HEK293T (cell line): ENCODE measurements at regions not wholly inside any gene's neighbourhood (a gene's known extent, or its start where the extent isn't known, plus 50 kb on each side); places are given as distances from the start of the nearest gene placed in this dataset.

Experiments used
- CTCF ChIA-PET: fragments of 350-600 bp; formaldehyde crosslinking; extraction: SDS; loops from one replicate; lab custom pipeline; 2021; ENCODE audit warnings: antibody characterized with exemption, inconsistent platforms; lab: Yijun Ruan, JAX
- POLR2A ChIA-PET: fragments of 350-600 bp; formaldehyde crosslinking; extraction: SDS; loops from one replicate; lab custom pipeline; 2020; ENCODE audit warnings: antibody characterized with exemption, inconsistent platforms; lab: Yijun Ruan, JAX
- DNase-seq: peaks from one replicate; pipeline ENCODE4 v3.0.0; 2012; ENCODE audit warnings: mixed read lengths; ENCODE audit errors: extremely low spot score
- ARNT ChIP-seq: fragments of 450-650 bp; IDR thresholded peaks from 2 replicates; pipeline ENCODE4 v1.6.1; 2017; ENCODE audit warnings: mild to moderate bottlenecking
- BHLHE40 ChIP-seq: fragments of 450-650 bp; IDR thresholded peaks from 2 replicates; pipeline ENCODE4 v1.6.1; 2016; ENCODE audit warnings: mild to moderate bottlenecking, moderate library complexity, borderline replicate concordance
- CTBP1 ChIP-seq: fragments of 450-650 bp; IDR thresholded peaks from 2 replicates; pipeline ENCODE4 v1.6.1; 2016; ENCODE audit warnings: borderline replicate concordance
- ELF4 ChIP-seq: fragments of 450-650 bp; IDR thresholded peaks from 2 replicates; pipeline ENCODE4 v1.6.1; 2017; ENCODE audit warnings: antibody characterized with exemption
- FOXA1 ChIP-seq: fragments of 450-650 bp; IDR thresholded peaks from 2 replicates; pipeline ENCODE4 v1.6.1; 2016; ENCODE audit warnings: mild to moderate bottlenecking
- FOXK2 ChIP-seq: fragments of 450-650 bp; IDR thresholded peaks from 2 replicates; pipeline ENCODE4 v1.6.1; 2016; ENCODE audit warnings: mild to moderate bottlenecking
- FOXM1 ChIP-seq: fragments of 450-650 bp; IDR thresholded peaks from 2 replicates; pipeline ENCODE4 v1.6.1; 2017; ENCODE audit warnings: mild to moderate bottlenecking, borderline replicate concordance
- HDGF ChIP-seq: fragments of 450-650 bp; IDR thresholded peaks from 2 replicates; pipeline ENCODE4 v1.6.1; 2017; ENCODE audit warnings: antibody characterized with exemption, borderline replicate concordance
- L3MBTL2 ChIP-seq: fragments of 450-650 bp; conservative IDR thresholded peaks from 2 replicates; pipeline ENCODE4 v1.6.1; 2016; ENCODE audit warnings: mild to moderate bottlenecking
- LEF1 ChIP-seq: fragments of 450-650 bp; IDR thresholded peaks from 2 replicates; pipeline ENCODE4 v1.6.1; 2017; ENCODE audit warnings: mild to moderate bottlenecking, borderline replicate concordance
- NFRKB ChIP-seq: fragments of 450-650 bp; IDR thresholded peaks from 2 replicates; pipeline ENCODE4 v1.6.1; 2016; ENCODE audit warnings: mild to moderate bottlenecking, moderate library complexity
- SP1 ChIP-seq: fragments of 450-650 bp; IDR thresholded peaks from 2 replicates; pipeline ENCODE4 v1.6.1; 2017
- SUZ12 ChIP-seq: fragments of 450-650 bp; IDR thresholded peaks from 2 replicates; pipeline ENCODE4 v1.6.1; 2016; ENCODE audit warnings: mild to moderate bottlenecking
- TARDBP ChIP-seq: fragments of 450-650 bp; IDR thresholded peaks from 2 replicates; pipeline ENCODE4 v1.6.1; 2016
- ZNF384 ChIP-seq: fragments of 450-650 bp; IDR thresholded peaks from 2 replicates; pipeline ENCODE4 v1.6.1; 2016
- TF ChIP-seq, protein P1 (sequence below): fragments of 450-650 bp; IDR thresholded peaks from 2 replicates; pipeline ENCODE4 v1.6.1; 2016

DNA sequence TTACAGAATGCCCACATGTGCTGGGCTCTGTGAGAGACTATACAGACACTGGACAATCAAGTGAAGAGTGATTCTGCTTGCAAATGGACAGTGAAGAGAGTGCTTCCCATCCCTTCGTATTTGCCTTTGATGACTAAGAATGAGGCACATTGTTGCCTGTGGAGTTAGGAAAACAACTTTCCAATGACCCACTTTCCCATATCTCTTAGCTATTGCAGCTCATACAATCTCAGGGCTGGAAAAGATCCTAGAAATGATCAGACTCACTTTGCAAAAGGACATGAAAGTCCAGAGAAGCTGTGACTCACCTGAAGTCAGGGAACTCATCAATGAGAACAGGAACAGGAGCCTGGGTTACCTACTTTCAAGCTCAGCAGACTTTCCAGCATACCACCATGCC lies 440.5 kb upstream of the TCF4 start:
- TF ChIP-seq ELF4 (no peak), CTBP1 (no peak), L3MBTL2 (no peak), FOXM1 (no peak), SP1 (no peak), FOXK2 (no peak)
- no peak for DNase-seq
- ChIA-PET POLR2A (no interaction called here), CTCF (no interaction called here)

DNA sequence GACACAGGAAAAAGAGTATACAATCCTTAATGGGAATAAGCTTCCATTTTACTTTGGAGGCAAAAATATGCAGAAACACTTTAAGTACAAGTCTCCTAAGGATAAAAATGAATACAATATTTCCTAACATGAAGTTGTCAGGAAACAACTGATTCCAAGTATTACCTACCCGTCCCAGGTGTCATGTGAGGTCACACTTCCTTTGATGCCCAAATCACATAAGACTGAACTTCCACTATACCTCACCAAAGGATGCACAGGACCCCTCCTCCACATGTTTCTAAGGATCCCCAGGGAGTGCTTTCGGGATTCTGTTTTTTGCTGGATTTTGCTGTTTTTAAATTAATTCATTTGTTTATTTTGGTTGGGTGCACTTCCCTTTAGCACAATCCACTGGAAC lies 438.5 kb upstream of the TCF4 start:
- ChIA-PET POLR2A (no interaction called here), CTCF (no interaction called here)
- TF ChIP-seq FOXA1: no peak
- TF ChIP-seq ARNT: no peak
- no peak for TF ChIP-seq FOXK2
- TF ChIP-seq SP1: no peak
- TF ChIP-seq, protein P1, sequence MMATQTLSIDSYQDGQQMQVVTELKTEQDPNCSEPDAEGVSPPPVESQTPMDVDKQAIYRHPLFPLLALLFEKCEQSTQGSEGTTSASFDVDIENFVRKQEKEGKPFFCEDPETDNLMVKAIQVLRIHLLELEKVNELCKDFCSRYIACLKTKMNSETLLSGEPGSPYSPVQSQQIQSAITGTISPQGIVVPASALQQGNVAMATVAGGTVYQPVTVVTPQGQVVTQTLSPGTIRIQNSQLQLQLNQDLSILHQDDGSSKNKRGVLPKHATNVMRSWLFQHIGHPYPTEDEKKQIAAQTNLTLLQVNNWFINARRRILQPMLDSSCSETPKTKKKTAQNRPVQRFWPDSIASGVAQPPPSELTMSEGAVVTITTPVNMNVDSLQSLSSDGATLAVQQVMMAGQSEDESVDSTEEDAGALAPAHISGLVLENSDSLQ: no peak
- no peak for TF ChIP-seq CTBP1
- TF ChIP-seq HDGF: no peak
- no peak for TF ChIP-seq TARDBP
- TF ChIP-seq BHLHE40: no peak
- TF ChIP-seq ZNF384: no peak
- TF ChIP-seq ELF4: no peak
- TF ChIP-seq FOXM1: no peak
- TF ChIP-seq NFRKB: no peak
- no peak for TF ChIP-seq LEF1
- no peak for TF ChIP-seq SUZ12
- no peak for TF ChIP-seq L3MBTL2
- no peak for DNase-seq

DNA sequence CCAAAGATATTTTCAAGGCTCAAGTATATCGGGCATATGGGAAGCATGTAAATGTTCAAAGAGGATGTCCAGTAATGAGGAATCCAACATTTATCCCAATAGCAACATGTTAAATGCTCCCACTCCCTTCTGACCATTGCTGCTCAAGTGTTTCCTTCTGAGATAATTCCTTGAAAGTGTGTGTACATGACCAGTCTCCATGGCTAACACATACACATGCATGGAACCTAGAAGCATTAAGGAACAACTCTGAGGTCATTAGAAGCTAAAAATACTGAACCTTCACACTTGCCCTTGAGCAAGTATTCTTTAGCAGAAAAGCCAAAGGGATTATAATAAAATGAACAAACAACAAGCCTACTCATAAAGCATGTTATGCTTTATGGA lies 433.8 kb upstream of the TCF4 start:
- CTCF ChIA-PET: no interaction called here
- TF ChIP-seq SUZ12: no peak
- TF ChIP-seq, protein P1: no peak
- no peak for TF ChIP-seq FOXM1
- TF ChIP-seq TARDBP: no peak
- no peak for TF ChIP-seq L3MBTL2
- TF ChIP-seq ZNF384: no peak
- TF ChIP-seq LEF1: no peak
- TF ChIP-seq CTBP1: no peak
- no peak for TF ChIP-seq SP1
- no peak for TF ChIP-seq BHLHE40
- TF ChIP-seq ELF4: no peak
- no peak for TF ChIP-seq FOXA1
- TF ChIP-seq HDGF: no peak
- TF ChIP-seq ARNT: no peak
- no peak for TF ChIP-seq NFRKB
- no peak for TF ChIP-seq FOXK2
- POLR2A ChIA-PET: no interaction called here
- no peak for DNase-seq

DNA sequence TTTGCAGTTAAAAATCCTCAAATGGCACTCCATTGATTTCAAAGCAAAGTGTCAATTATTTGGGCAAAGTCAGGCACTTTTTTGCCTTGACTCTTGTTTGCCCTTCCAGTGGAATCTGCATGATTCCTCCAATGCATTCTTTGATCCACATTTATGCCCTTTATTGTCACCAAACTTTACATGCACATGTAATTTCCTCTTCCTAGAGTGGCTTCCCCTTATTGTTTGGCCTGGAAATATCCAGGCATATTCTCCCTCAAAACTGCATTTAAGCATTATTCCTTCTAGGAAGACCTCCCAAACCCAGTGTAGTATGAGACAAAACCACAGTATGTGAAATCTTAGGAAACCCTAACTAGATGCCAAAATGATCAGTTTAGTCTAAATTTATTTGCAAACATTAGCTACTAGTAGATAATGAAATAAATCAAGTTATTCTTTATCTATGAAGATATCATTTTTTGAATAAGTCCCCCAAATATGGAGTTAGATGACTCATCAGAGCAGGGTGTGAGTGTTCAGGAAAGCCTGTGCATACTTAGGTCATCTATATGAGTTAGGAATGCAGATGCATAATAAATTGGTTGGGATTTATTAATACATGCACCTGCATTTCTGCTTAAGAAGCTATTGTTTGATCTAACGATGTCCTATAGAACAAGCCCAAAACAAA lies 433.3 kb upstream of the TCF4 start:
- ChIA-PET CTCF (no interaction called here), POLR2A (no interaction called here)
- no peak for TF ChIP-seq SUZ12
- no peak for TF ChIP-seq CTBP1
- TF ChIP-seq ARNT: no peak
- TF ChIP-seq HDGF: no peak
- no peak for TF ChIP-seq NFRKB
- no peak for TF ChIP-seq ZNF384
- TF ChIP-seq ELF4: no peak
- no peak for TF ChIP-seq LEF1
- TF ChIP-seq FOXA1: no peak
- no peak for TF ChIP-seq FOXM1
- DNase-seq: no peak

DNA sequence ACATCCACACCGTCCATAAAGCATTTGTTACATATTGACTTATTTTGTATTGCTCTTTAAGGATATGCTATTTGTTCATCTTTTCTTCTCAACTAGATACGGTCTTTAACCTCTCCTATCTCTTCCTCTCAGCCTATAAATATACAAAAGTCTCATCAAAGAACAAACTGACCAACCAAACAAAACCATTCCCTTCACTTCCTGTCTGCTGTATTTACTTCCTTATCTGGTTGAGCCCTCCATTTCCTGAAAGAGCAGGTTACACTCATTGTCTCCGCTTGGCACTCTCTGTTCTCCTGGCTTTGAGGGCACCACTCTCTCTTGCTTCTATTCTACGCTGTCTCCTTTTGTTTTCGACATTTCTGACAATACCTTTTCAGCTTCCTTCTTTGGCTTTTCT lies 431.9 kb upstream of the TCF4 start:
- DNase-seq: no peak
- CTCF ChIA-PET: no interaction called here
- POLR2A ChIA-PET: no interaction called here
- TF ChIP-seq LEF1 (no peak), SUZ12 (no peak), L3MBTL2 (no peak), ARNT (no peak), CTBP1 (no peak), FOXA1 (no peak), HDGF (no peak), TARDBP (no peak), ZNF384 (no peak), FOXM1 (no peak), NFRKB (no peak), SP1 (no peak)
- TF ChIP-seq, protein P1: no peak

DNA sequence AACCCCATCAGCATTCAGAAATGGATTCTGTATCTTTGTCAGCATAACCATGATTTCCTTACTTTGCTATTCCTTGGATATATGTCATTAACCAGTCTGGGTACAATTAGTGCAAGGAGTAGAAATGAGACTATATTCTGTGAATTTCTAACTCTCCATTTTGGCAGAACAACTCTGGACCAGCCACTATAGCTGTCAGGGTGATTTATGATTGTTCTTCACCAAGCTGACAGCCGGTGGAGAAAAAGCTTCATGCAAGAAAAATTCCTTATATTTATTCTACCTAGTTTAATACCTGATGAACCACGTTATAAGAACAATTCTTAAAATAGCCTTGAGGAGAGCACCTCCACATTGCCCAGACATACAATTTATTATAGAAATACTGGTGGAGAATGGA lies 431.2 kb upstream of the TCF4 start:
- ChIA-PET CTCF (no interaction called here), POLR2A (no interaction called here)
- no peak for DNase-seq
- no peak for TF ChIP-seq LEF1
- no peak for TF ChIP-seq ELF4
- no peak for TF ChIP-seq ZNF384
- TF ChIP-seq NFRKB: no peak
- TF ChIP-seq, protein P1: no peak
- TF ChIP-seq FOXM1: no peak
- no peak for TF ChIP-seq SUZ12
- no peak for TF ChIP-seq ARNT
- no peak for TF ChIP-seq TARDBP
- no peak for TF ChIP-seq FOXK2
